ENCODE measurements at regions not wholly inside any gene's neighbourhood (a gene's known extent, or its start where the extent isn't known, plus 50 kb on each side); places are given as distances from the start of the nearest gene placed in this dataset.

DNA sequence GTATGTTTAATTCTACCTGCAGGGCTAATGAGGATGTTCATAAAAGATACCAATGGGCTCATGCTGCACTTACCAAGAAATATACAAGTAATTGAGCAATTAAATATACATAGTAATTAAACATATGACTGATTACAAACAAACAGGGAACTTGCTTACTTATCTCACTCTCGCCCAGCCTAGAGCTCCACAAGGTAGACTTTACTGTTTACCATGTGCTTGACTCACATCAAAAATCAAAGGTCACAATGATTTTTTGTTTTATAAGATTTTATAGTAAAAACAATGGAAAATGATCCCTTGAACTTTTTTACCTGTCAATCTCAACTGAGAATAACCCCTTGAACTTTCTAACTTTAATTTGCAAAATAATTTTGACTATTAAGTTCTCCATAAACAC is 1395.1 kb downstream of the SUCLG1 start:
- Histone ChIP-seq H3K4me3 (ENCODE audit: insufficient read depth, low read length, poor library complexity, severe bottlenecking) (no peak overlapping the region), H4K20me1 (ENCODE audit: low read depth, low read length) (no peaks in the 10 kb centered on the region), H3F3A (ENCODE audit: insufficient read depth) (no peaks in the 10 kb centered on the region), H3K27ac (ENCODE audit: low read depth, low read length) (no peak overlapping the region), H3K9me3 (ENCODE audit: insufficient read depth, low read length) (no peaks in the 10 kb centered on the region), H3K9ac (ENCODE audit: low read length) (no peak overlapping the region), H3K79me2 (ENCODE audit: insufficient read depth, low read length) (no peaks in the 10 kb centered on the region), H3K4me2 (ENCODE audit: low read depth, low read length, poor library complexity, severe bottlenecking) (no peak overlapping the region), H2AFZ (ENCODE audit: low read depth, low read length, severe bottlenecking) (no peak overlapping the region), H3K9me2 (replicated peaks; ENCODE audit: insufficient read depth, low read length) (no peaks in the 10 kb centered on the region), H3K36me3 (ENCODE audit: low read length) (no peaks in the 10 kb centered on the region), H3K27me3 (ENCODE audit: low read length) (no peaks in the 10 kb centered on the region)
- TF ChIP-seq EZH2phosphoT487 (conservative IDR thresholded peaks at IDR 0.05; ENCODE audit: low read length) = no peak
- TF ChIP-seq, protein P1, sequence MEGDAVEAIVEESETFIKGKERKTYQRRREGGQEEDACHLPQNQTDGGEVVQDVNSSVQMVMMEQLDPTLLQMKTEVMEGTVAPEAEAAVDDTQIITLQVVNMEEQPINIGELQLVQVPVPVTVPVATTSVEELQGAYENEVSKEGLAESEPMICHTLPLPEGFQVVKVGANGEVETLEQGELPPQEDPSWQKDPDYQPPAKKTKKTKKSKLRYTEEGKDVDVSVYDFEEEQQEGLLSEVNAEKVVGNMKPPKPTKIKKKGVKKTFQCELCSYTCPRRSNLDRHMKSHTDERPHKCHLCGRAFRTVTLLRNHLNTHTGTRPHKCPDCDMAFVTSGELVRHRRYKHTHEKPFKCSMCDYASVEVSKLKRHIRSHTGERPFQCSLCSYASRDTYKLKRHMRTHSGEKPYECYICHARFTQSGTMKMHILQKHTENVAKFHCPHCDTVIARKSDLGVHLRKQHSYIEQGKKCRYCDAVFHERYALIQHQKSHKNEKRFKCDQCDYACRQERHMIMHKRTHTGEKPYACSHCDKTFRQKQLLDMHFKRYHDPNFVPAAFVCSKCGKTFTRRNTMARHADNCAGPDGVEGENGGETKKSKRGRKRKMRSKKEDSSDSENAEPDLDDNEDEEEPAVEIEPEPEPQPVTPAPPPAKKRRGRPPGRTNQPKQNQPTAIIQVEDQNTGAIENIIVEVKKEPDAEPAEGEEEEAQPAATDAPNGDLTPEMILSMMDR (IDR thresholded peaks at IDR 0.05; ENCODE audit: insufficient read depth, low read length, poor library complexity, severe bottlenecking) = no peak

DNA sequence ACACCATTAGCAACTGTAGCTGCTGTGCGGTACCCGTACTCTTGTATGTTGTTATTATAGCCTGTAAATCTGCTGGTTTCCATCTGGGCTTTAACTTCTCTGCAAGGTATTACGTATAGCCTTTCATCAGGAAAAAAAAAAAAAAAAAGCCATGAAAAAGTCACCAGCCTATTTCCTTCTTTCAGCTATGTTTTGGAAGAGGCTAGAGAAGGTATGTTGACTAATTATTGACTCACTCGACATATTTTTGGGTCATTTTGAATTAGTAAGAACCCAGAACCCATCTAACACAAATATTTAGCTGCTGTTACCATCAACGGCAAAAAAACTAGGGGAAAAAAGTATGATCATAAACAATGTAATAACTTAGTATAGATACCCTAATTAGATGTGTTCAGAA is 1395.6 kb downstream of the SUCLG1 start:
- Histone ChIP-seq H2AFZ (ENCODE audit: low read depth, low read length, severe bottlenecking) (no peak overlapping the region), H3F3A (ENCODE audit: insufficient read depth) (no peaks in the 10 kb centered on the region), H3K27ac (ENCODE audit: low read depth, low read length) (no peak overlapping the region), H3K79me2 (ENCODE audit: insufficient read depth, low read length) (no peaks in the 10 kb centered on the region), H3K4me2 (ENCODE audit: low read depth, low read length, poor library complexity, severe bottlenecking) (no peak overlapping the region), H3K9me3 (ENCODE audit: insufficient read depth, low read length) (no peaks in the 10 kb centered on the region), H3K27me3 (ENCODE audit: low read length) (no peaks in the 10 kb centered on the region), H3K4me3 (ENCODE audit: insufficient read depth, low read length, poor library complexity, severe bottlenecking) (no peak overlapping the region), H3K36me3 (ENCODE audit: low read length) (no peaks in the 10 kb centered on the region), H3K9ac (ENCODE audit: low read length) (no peak overlapping the region), H4K20me1 (ENCODE audit: low read depth, low read length) (no peaks in the 10 kb centered on the region), H3K9me2 (replicated peaks; ENCODE audit: insufficient read depth, low read length) (no peaks in the 10 kb centered on the region)
- TF ChIP-seq, protein P1 (IDR thresholded peaks at IDR 0.05; ENCODE audit: insufficient read depth, low read length, poor library complexity, severe bottlenecking) = no peak
- TF ChIP-seq EZH2phosphoT487 (conservative IDR thresholded peaks at IDR 0.05; ENCODE audit: low read length) = no peak

DNA sequence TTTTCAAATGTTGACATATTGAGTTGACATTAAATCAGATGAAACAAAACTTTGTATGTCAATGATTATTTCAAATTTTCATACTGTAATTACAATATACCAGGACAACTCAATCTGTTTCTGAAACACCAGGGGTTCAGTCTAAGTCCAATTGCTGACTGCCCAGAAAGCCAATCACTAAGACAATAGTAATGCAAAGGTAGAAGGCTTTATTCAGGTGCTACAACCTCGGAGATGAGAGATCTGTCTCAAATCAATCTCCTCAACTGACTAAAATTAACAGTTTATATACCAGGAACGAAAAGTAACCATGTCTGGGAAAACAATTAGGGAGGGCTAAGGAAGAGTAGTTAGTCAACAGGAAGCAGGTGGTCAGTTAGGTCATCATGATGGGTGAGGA is 1400.4 kb downstream of the SUCLG1 start:
- H3K9me2 ChIP-seq (replicated peaks; ENCODE audit: insufficient read depth, low read length) = no peaks in the 10 kb centered on the region
- no peaks in the 10 kb centered on the region for H3K36me3 ChIP-seq (ENCODE audit: low read length)
- no peaks in the 10 kb centered on the region for H4K20me1 ChIP-seq (ENCODE audit: low read depth, low read length)
- no peak overlapping the region for H3K4me3 ChIP-seq (ENCODE audit: insufficient read depth, low read length, poor library complexity, severe bottlenecking)
- H3K9ac ChIP-seq (ENCODE audit: low read length) = no peak overlapping the region
- H3F3A ChIP-seq (ENCODE audit: insufficient read depth) = no peaks in the 10 kb centered on the region
- H3K27ac ChIP-seq (ENCODE audit: low read depth, low read length) = no peak overlapping the region
- H3K79me2 ChIP-seq (ENCODE audit: insufficient read depth, low read length) = no peaks in the 10 kb centered on the region
- no peak overlapping the region for H2AFZ ChIP-seq (ENCODE audit: low read depth, low read length, severe bottlenecking)
- no peak overlapping the region for H3K4me2 ChIP-seq (ENCODE audit: low read depth, low read length, poor library complexity, severe bottlenecking)
- no peak for TF ChIP-seq EZH2phosphoT487 (conservative IDR thresholded peaks at IDR 0.05; ENCODE audit: low read length)
- TF ChIP-seq, protein P1 (IDR thresholded peaks at IDR 0.05; ENCODE audit: insufficient read depth, low read length, poor library complexity, severe bottlenecking) = no peak
- H3K27me3 ChIP-seq (ENCODE audit: low read length) = no peaks in the 10 kb centered on the region
- no peaks in the 10 kb centered on the region for H3K9me3 ChIP-seq (ENCODE audit: insufficient read depth, low read length)

All from SU-DHL-6 (cell line).